ENCODE measurements at regions not wholly inside any gene's neighbourhood (a gene's known extent, or its start where the extent isn't known, plus 50 kb on each side); places are given as distances from the start of the nearest gene placed in this dataset.

- intact Hi-C loops (cut with micrococcal nuclease) (loop anchor here (10.0 kb wide), 1 partner anchor 747 kb away; no protein-coding TSS in a partner anchor), dilution Hi-C loops (cut with HindIII; ENCODE audit: low sequenced_read_pairs, unreplicated experiment) (no loop called here), in situ Hi-C loops (cut with MboI; ENCODE audit: low sequenced_read_pairs) (no loop called here)
- CTCF ChIA-PET = no interaction called here
- Histone ChIP-seq H2AFZ (replicated peaks; ENCODE audit: low read length, poor library complexity) (no peak overlapping the region), H3K9me1 (ENCODE audit: insufficient read depth, low read length) (no peaks in the 10 kb centered on the region), H3K9me3 (ENCODE audit: control insufficient read depth, insufficient read depth, low read length) (no peaks in the 10 kb centered on the region), H4K91ac (ENCODE audit: insufficient read depth, low read depth, low read length) (no peak overlapping the region), H2AK9ac (replicated peaks; ENCODE audit: low read depth, low read length, poor library complexity) (no peak overlapping the region), H3K27ac (ENCODE audit: insufficient read depth, low read length) (no peak overlapping the region), H2BK120ac (ENCODE audit: low read depth, low read length) (no peak overlapping the region), H4K20me1 (ENCODE audit: insufficient read depth, low read length) (no peaks in the 10 kb centered on the region), H3K23ac (ENCODE audit: low read depth, low read length) (no peak overlapping the region), H3K4ac (ENCODE audit: low read depth, low read length) (no peak overlapping the region), H3K4me2 (ENCODE audit: low read depth, low read length) (no peak overlapping the region), H3K18ac (ENCODE audit: low read depth, low read length) (no peak overlapping the region), H3K36me3 (ENCODE audit: control insufficient read depth, insufficient read depth, low read length) (no peaks in the 10 kb centered on the region), H2BK20ac (ENCODE audit: low read depth, low read length) (no peak overlapping the region), H3K79me1 (ENCODE audit: low read depth in 1 of 2, low read length in 2 of 2) (no peaks in the 10 kb centered on the region), H3K14ac (replicated peaks; ENCODE audit: low read depth, low read length) (no peak overlapping the region), H4K8ac (ENCODE audit: low read depth in 2 of 2, low read length in 2 of 2) (no peak overlapping the region), H3K9ac (ENCODE audit: low read depth, low read length) (no peak overlapping the region), H4K5ac (ENCODE audit: low read depth, low read length) (no peak overlapping the region), H2AK5ac (ENCODE audit: low read depth, low read length) (no peak overlapping the region), H3K4me1 (ENCODE audit: control insufficient read depth, insufficient read depth, low read length) (peaks cover 4% of the 10 kb centered on the region; the same call in 1 of the 2 replicates), H2BK5ac (ENCODE audit: low read depth, low read length, poor library complexity, severe bottlenecking) (no peak overlapping the region), H3K4me3 (ENCODE audit: insufficient read depth, low read depth, low read length) (no peak overlapping the region), H2BK15ac (ENCODE audit: low read depth, low read length) (no peak overlapping the region), H3K27me3 (ENCODE audit: control insufficient read depth, insufficient read depth, low read length) (peaks cover 2% of the 10 kb centered on the region), H3K56ac (ENCODE audit: extremely low read depth, insufficient read depth, low read length) (no peak overlapping the region)
- no TSS peak for BruUV-seq (replicated peaks)
- POLR2A ChIA-PET (ENCODE audit: unreplicated experiment) = no interaction called here
- DNase-seq (no peak), ATAC-seq (ENCODE audit: low read depth) (no peak)
- TF ChIP-seq MAZ (IDR thresholded peaks at IDR 0.05; ENCODE audit: borderline replicate concordance, low read depth, low read length) = no peak
- no peak for TF ChIP-seq MAFK (IDR thresholded peaks at IDR 0.05; ENCODE audit: low read depth, low read length)
- no peak for TF ChIP-seq CHD1 (IDR thresholded peaks at IDR 0.05; ENCODE audit: low read depth, low read length)
- TF ChIP-seq RCOR1 (IDR thresholded peaks at IDR 0.05; ENCODE audit: insufficient replicate concordance, low read length) = no peak
- no peak for TF ChIP-seq RFX5 (IDR thresholded peaks at IDR 0.05; ENCODE audit: low read depth, low read length)
- TF ChIP-seq MXI1 (IDR thresholded peaks at IDR 0.05; ENCODE audit: borderline replicate concordance, low read depth, low read length) = no peak
- no peak for TF ChIP-seq CEBPB (IDR thresholded peaks at IDR 0.05; ENCODE audit: low read depth, low read length)
- no peak for TF ChIP-seq BHLHE40 (IDR thresholded peaks at IDR 0.05; ENCODE audit: low read depth, low read length)
- TF ChIP-seq POLR2A (IDR thresholded peaks at IDR 0.05; ENCODE audit: low read depth, low read length) = no peak
- no peak for TF ChIP-seq ELK1 (IDR thresholded peaks at IDR 0.05; ENCODE audit: borderline replicate concordance, low read depth, low read length)
- no peak for TF ChIP-seq SMC3 (IDR thresholded peaks at IDR 0.05; ENCODE audit: low read depth, low read length)
- TF ChIP-seq NFE2L2 (IDR thresholded peaks at IDR 0.05; ENCODE audit: low read depth, low read length) = no peak
- no peak for TF ChIP-seq FOS (IDR thresholded peaks at IDR 0.05; ENCODE audit: low read depth, low read length)
- TF ChIP-seq CTCF (conservative IDR thresholded peaks at IDR 0.05; ENCODE audit: low read depth, low read length) = no peak
- no peak for TF ChIP-seq RAD21 (IDR thresholded peaks at IDR 0.05; ENCODE audit: low read length)
- WGBS, 2 experiments (ENCODE audit: extremely low coverage in 2 of 2, insufficient read length in 1 of 2) = no CpG with 5 or more reads among the region's 4 CpGs
These were observed 73.0 kb upstream of the NFKB1 start for GRCh38 chr4:102428122-102428521.

Data from IMR-90 (cell line).